Muscle layer of duodenum (tissue), 2 donors: ENCODE measurements at regions not wholly inside any gene's neighbourhood (a gene's known extent, or its start where the extent isn't known, plus 50 kb on each side); places are given as distances from the start of the nearest gene placed in this dataset.

Experiments
- H3K27ac ChIP-seq: one replicate; pipeline ENCODE4 v1.7.0; 2013; ENCODE audit warnings: mild to moderate bottlenecking, low read length
- H3K27me3 ChIP-seq: one replicate; pipeline ENCODE4 v1.7.0; 2013; ENCODE audit warnings: low read depth, mild to moderate bottlenecking, control low read depth, low read length
- H3K36me3 ChIP-seq, 2 donors: one replicate each; pipeline ENCODE4 v1.7.0; 2013; ENCODE audit warnings: low read length in 2 of 2, control low read depth in 1 of 2, mild to moderate bottlenecking in 1 of 2; ENCODE audit not compliant: insufficient read depth in 2 of 2, control insufficient read depth in 1 of 2
- H3K4me1 ChIP-seq, 2 donors: one replicate each; pipeline ENCODE4 v1.7.0; 2013; ENCODE audit warnings: low read length in 2 of 2, mild to moderate bottlenecking in 2 of 2, control low read depth in 1 of 2, moderate library complexity in 1 of 2; ENCODE audit not compliant: insufficient read depth in 2 of 2, control insufficient read depth in 1 of 2
- H3K4me3 ChIP-seq, 2 donors: one replicate each; pipeline ENCODE4 v1.7.0; 2013; ENCODE audit warnings: low read length in 2 of 2, low read depth in 1 of 2, mild to moderate bottlenecking in 1 of 2
- H3K9me3 ChIP-seq, 2 donors: one replicate each; pipeline ENCODE4 v1.7.0; 2013; ENCODE audit warnings: low read length in 2 of 2, control low read depth in 1 of 2, mild to moderate bottlenecking in 1 of 2; ENCODE audit not compliant: control insufficient read depth in 1 of 2
- donor health status: healthy.

DNA sequence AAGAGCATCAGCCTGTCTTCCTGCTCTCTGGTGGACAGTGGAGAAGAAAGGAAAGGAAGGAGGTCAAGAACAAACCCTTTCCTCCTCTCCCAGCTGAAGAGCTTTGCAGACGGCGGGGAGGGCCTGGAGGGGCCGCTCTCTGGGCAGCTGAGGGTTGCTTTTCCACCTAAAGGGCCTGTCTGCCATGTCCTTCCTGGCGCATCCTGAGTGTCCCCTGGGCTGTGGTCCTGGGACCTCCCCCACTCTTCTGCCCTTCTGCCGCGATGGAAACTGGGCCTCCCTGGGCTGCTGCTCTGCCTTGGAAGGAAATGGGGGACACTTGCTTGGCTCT, 107.0 kb downstream of the ETS2 start:
- Histone ChIP-seq H3K36me3 (no peaks in the 10 kb centered on the region), H3K4me1 (peaks cover 7 to 8% of the 10 kb centered on the region in 2 donors), H3K4me3 (no peak overlapping the region), H3K27me3 (no peaks in the 10 kb centered on the region), H3K27ac (peak overlapping the region; percentile 83), H3K9me3 (no peaks in the 10 kb centered on the region)

DNA sequence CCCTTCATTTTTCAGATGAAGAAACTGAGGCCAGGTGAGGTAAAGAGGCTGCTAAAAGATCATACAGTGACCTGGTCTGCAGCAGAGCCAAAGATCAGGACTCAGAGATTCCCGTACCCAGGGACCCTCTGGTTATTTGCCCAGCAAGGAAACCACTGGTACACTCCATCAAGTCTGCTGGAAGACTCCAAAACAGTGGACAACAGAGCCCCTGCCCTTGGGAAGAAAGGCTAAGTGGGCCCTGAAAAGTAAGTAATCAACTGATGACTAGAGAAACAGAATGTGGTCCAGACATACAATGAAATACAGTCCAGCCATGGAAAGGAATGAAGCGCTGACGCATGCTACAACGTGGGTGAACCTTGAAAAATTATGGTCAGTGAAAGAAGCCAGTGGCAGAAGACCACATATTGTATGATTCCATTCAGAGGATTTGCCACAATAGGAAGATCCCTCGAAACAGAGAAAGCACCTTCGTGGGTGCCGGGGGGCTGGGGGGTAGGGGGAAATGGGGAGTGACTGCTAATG, 106.4 kb downstream of the ETS2 start:
- peaks cover 7 to 12% of the 10 kb centered on the region in 2 donors for H3K4me1 ChIP-seq
- no peaks in the 10 kb centered on the region for H3K36me3 ChIP-seq
- H3K4me3 ChIP-seq: no peak overlapping the region
- no peaks in the 10 kb centered on the region for H3K27me3 ChIP-seq
- H3K27ac ChIP-seq: peak overlapping the region; percentile 83
- no peaks in the 10 kb centered on the region for H3K9me3 ChIP-seq

- Histone ChIP-seq H3K9me3 (no peaks in the 10 kb centered on the region), H3K4me1 (peaks cover 7 to 16% of the 10 kb centered on the region in 2 donors), H3K36me3 (no peaks in the 10 kb centered on the region), H3K27ac (peak overlapping the region; percentile 83), H3K4me3 (no peak overlapping the region), H3K27me3 (no peaks in the 10 kb centered on the region)
Measured at GRCh38 chr21:38911484-38912101, 105.9 kb downstream of the ETS2 start.

- Histone ChIP-seq H3K9me3 (no peaks in the 10 kb centered on the region), H3K4me1 (peaks cover 7 to 16% of the 10 kb centered on the region in 2 donors), H3K4me3 (no peak overlapping the region), H3K27ac (peak overlapping the region; percentile 83), H3K27me3 (no peaks in the 10 kb centered on the region), H3K36me3 (no peaks in the 10 kb centered on the region)
Measured at GRCh38 chr21:38910390-38911067, 104.8 kb downstream of the ETS2 start.

- peaks cover 5 to 16% of the 10 kb centered on the region in 2 donors for H3K4me1 ChIP-seq
- no peaks in the 10 kb centered on the region for H3K27me3 ChIP-seq
- no peaks in the 10 kb centered on the region for H3K9me3 ChIP-seq
- no peak overlapping the region for H3K4me3 ChIP-seq
- H3K27ac ChIP-seq: peak overlapping the region; percentile 83
- no peaks in the 10 kb centered on the region for H3K36me3 ChIP-seq
Measured at GRCh38 chr21:38909929-38910328, 104.2 kb downstream of the ETS2 start.

GRCh38 chr21:38909109-38909508, 103.4 kb downstream of the ETS2 start:
- Histone ChIP-seq H3K4me3 (no peak overlapping the region), H3K27me3 (no peaks in the 10 kb centered on the region), H3K9me3 (no peaks in the 10 kb centered on the region), H3K36me3 (no peaks in the 10 kb centered on the region), H3K27ac (peak overlapping the region; percentile 83), H3K4me1 (peaks cover 0 to 16% of the 10 kb centered on the region in 2 donors)

DNA sequence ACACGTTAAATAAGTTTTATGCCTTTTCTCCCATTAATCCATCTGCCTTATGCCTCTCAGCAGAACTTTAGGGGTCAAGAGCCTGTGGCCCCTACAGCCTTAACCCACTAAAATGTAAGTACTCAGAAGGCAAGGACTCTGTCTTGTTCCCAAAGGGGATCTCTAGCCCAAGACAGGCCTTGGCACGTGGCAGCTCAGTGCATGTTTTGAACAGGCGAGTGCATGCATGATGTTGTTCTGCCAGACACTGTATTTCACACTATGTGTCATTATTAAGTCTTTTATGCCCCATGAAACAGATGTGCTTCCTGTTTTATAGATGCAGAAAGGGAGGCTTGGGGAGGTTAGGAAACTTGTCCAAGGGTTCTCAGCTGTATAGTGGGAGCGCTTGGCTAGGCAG, 102.8 kb downstream of the ETS2 start:
- H3K4me1 ChIP-seq: peaks cover 0 to 12% of the 10 kb centered on the region in 2 donors

GRCh38 chr21:38905752-38906151, 100.0 kb downstream of the ETS2 start:
- Histone ChIP-seq H3K4me1 (peaks cover 0 to 11% of the 10 kb centered on the region in 2 donors), H3K27me3 (no peaks in the 10 kb centered on the region), H3K27ac (no peak overlapping the region), H3K36me3 (no peaks in the 10 kb centered on the region), H3K9me3 (no peaks in the 10 kb centered on the region), H3K4me3 (no peak overlapping the region)

More for the DNA sequence above, 102.8 kb downstream of the ETS2 start:
- Histone ChIP-seq H3K36me3 (no peaks in the 10 kb centered on the region), H3K4me3 (no peak overlapping the region), H3K9me3 (no peaks in the 10 kb centered on the region), H3K27me3 (no peaks in the 10 kb centered on the region), H3K27ac (peak overlapping the region; percentile 87)

DNA sequence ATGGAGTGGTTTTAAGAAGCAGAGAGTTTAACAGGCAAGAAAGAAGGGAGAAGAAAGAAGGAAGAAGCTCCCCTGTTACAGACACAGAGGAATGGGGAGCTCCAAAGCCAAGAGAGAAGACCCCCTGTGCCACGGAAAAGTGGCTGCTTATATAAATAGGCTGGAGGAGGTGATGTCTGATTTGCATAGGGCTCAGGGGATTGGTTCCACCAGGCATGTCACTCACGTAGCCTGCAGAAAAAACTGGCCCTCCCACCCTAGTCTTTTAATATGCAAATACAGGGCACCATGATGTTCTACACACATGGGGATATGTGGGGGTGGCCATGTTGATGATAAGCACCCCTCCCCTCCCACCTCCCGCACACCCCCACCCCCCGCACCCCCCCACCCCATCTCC, 99.6 kb downstream of the ETS2 start:
- no peak overlapping the region for H3K4me3 ChIP-seq
- H3K4me1 ChIP-seq: peaks cover 0 to 11% of the 10 kb centered on the region in 2 donors
- no peaks in the 10 kb centered on the region for H3K36me3 ChIP-seq
- H3K27me3 ChIP-seq: no peaks in the 10 kb centered on the region
- H3K27ac ChIP-seq: no peak overlapping the region
- H3K9me3 ChIP-seq: peaks cover 0 to under 1% of the 10 kb centered on the region in 2 donors

GRCh38 chr21:38903690-38904139, 98.0 kb downstream of the ETS2 start:
- no peak overlapping the region for H3K27ac ChIP-seq
- H3K4me1 ChIP-seq: peaks cover 0 to 11% of the 10 kb centered on the region in 2 donors
- H3K4me3 ChIP-seq: no peak overlapping the region
- no peaks in the 10 kb centered on the region for H3K36me3 ChIP-seq
- no peaks in the 10 kb centered on the region for H3K27me3 ChIP-seq
- H3K9me3 ChIP-seq: peaks cover 0 to 3% of the 10 kb centered on the region in 2 donors

DNA sequence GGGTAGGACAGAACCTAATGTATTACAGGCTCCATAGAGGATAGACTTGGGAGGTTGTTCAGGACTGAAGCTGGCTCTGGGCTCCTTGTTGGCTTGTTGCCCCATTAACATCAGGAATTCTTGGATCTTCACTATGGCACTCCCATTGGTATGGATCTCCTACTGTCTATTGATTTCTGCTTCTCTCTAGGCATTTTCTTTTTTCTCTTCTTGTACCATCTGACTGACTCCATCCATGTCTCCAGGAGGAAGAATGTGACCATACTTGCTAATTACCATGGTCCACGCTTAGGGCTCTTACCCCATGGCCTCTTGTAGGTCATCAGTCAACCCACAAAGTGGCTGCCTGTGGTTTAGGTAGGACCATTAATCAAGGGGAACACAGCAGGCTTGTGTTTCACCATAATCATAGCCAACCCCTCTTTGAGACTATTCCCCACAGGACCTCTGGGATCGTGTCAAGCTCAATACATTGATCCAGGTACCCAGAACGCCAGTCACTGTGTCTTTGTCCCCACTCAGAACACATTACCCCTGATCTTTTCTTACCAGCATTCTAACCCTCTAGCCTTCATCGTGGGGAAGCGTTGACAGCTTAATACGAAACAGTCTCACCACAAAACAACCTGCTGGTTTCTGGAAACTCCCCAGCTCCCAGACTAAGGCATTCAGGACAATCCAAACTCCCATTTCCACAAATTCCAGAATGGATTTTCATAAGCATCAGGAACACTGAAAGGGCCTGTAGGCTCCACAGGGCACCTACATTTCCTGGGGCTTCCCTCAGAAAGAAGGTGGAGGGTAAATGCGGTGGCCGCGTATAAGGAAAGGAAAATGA, 97.1 kb downstream of the ETS2 start:
- Histone ChIP-seq H3K4me3 (no peak overlapping the region), H3K27ac (no peak overlapping the region), H3K27me3 (no peaks in the 10 kb centered on the region), H3K4me1 (peaks cover 0 to 14% of the 10 kb centered on the region in 2 donors), H3K9me3 (peaks cover 0 to 3% of the 10 kb centered on the region in 2 donors), H3K36me3 (no peaks in the 10 kb centered on the region)
